GM18870 (cell line): ENCODE measurements at regions not wholly inside any gene's neighbourhood (a gene's known extent, or its start where the extent isn't known, plus 50 kb on each side); places are given as distances from the start of the nearest gene placed in this dataset.
"Not testable (repeated sequence)": the region's sequence is repeated elsewhere in the genome, so short reads cannot be mapped to it uniquely, and the experiment has no call there.

Experiments
- ATAC-seq: cut with Tn5 transposase; IDR thresholded peaks from one replicate; pipeline ENCODE4 v1.9.1; 2021; ENCODE audit warnings: moderate library complexity; ENCODE audit not compliant: unreplicated experiment

GRCh38 chr17:62206550-62206949, 141.5 kb upstream of the MED13 start:
- no peak for ATAC-seq

- not testable (repeated sequence) for ATAC-seq
These were observed 132.1 kb upstream of the MED13 start for GRCh38 chr17:62197156-62197555.

DNA sequence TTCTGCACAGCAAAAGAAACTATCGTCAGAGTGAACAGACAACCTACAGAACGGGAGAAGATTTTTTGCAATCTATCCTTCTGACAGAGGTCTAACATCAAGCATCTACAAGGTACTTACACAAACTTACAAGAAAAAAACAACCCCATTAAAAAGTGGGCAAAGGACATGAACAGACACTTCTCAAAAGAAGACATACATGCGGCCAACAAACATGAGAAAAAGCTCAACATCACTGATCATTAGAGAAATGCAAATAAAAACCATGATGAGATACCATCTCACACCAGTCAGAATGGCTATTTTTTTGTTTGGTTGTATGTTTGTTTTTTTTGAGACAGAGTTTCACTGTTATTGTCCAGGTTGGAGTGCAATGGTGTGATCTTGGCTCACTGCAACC, 131.5 kb upstream of the MED13 start:
- ATAC-seq: not testable (repeated sequence)

DNA sequence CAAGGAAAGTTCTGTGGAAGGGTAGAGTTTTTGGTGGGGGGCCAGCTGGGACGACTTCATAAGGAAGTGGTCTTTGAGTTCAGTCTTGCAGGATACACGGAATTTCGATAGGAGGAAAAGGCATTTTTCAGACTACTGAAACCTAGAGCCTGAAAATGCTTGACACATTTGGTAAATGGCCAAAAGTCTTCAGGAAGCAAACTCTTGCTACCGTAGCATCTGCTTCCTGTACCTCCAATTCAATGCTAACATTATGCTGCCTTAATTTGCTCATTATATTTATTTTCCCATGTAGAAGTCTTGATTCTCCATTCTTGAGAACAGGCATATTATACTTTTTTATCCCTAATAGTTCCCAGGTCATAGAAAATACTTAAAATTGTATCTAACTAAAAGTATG, 129.3 kb upstream of the MED13 start:
- no peak for ATAC-seq

- ATAC-seq: no peak
These were observed 128.2 kb upstream of the MED13 start for GRCh38 chr17:62193249-62193648.

- no peak for ATAC-seq
These were observed 126.6 kb upstream of the MED13 start for GRCh38 chr17:62191390-62192361.

DNA sequence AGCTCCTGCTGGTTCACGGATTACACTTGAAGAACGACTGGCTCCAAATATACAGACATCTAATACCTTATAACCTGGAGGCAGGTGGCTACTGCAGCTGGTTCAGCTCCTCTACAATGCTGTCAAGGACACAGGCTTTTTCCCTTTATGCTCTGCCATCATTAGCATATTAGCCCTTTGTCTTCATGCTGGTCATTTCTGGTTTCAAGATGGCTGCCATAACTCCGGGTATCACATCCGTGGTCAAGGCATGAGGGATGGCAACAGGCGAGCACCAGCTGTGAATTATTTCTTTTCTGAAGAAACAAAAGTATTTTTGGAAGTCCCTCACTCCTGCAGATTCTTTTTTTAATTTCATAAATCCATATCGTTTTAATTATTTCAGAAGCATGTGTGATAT, 124.3 kb upstream of the MED13 start:
- ATAC-seq: no peak

GRCh38 chr17:62188713-62189112, 123.6 kb upstream of the MED13 start:
- no peak for ATAC-seq

DNA sequence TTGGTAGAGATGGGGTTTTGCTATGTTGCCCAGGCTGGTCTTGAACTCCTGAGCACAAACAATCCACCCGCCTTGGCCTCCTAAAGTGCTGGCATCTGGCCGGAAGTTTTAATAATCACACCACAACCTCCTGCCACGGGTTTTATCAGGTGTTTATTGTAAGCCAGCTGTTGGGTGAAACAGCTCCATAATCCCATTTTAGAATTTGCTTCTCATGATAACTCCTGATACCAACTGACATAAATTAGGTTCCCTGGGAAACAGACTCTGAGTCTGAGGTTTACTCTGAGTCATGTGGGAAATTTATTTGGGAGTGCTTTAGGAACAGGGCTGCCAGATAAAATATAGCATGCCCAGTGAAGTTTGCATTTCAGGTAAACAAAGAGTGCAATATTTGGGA, 122.6 kb upstream of the MED13 start:
- no peak for ATAC-seq

GRCh38 chr17:62186841-62187240, 121.8 kb upstream of the MED13 start:
- ATAC-seq: no peak

GRCh38 chr17:62180772-62181171, 115.7 kb upstream of the MED13 start:
- ATAC-seq: no peak

DNA sequence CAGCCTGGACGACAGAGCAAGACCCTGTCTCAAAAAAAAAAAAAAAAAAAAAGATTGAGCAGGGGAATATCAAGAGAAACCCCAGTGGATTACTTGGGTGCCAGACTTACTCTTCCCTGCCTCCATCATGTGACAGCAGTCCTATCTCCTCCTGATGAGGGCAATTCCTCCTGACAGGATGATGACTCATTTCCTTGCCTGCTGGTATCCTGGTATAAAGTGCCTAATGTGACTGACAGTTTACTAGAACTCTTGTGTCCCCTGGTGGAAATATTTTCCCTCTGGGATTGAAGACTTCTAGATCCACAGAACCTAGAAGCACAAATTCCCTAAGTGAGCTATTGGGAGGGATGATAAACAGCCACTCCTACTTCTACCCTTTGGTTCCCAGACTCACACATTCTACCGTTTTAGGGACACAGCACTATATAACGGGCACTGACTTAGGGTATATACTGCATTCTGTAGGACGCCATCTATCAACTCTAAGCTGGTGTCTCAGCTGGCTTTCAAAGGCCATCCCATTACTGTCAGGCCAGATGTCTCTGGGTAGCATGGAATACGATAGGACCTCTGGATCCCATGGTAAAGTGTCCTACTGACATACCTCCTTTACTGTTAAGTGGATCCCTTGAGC, 114.6 kb upstream of the MED13 start:
- no peak for ATAC-seq

DNA sequence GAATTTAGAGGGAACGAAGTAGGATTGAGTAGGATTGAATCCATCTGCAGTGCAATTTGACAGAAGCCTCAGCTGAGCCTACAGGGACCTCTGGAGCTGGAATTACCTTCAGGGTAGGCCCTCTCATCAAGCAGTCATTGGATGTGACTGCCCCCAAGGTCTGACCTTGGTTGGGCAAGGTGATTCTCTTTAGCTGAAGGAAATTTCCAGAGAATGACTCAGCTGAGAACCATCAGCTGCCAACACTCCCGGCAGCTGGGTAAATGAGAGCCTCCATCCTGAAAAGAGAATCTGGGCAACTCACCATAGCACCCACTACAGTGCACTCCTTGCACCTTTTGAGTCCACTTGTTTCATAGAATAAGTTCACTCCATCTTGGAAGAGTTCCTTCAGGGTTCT, 113.5 kb upstream of the MED13 start:
- ATAC-seq: no peak

DNA sequence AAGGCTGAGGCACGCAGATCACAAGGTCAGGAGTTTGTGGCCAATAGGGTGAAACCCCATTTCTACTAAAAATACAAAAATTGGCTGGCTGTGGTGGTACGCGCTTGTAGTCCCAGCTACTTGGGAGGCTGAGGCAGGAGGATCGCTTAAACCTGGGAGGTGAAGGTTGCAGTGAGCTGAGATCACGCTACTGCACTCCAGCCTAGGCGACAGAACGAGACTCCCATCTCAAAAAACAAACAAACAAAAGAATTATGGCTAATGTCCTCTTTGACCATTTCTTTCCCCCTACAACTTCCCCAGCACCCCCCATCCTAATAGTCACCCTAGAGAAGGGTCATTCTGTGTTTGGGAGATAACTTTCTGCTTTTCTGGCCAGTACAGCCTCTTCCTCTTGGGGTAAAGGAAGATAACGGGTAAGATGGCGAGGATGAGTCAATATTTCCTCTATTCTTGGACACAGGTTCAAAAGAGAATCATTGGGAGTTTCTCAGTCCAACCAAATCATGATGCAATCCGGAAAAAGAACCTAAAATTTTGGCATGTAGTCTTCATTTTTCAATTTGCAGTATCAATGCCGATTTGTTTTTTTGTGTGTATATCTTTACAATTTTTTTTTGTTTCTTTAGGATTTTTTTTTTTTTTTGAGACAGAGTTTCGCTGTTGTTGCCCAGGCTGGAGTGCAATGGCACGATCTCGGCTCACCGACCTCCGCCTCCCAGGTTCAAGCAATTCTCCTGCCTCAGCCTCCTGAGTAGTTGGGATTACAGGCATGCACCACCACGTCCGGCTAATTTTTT, 107.6 kb upstream of the MED13 start:
- ATAC-seq: no peak

- no peak for ATAC-seq
These were observed 102.0 kb upstream of the MED13 start for GRCh38 chr17:62167076-62167475.

DNA sequence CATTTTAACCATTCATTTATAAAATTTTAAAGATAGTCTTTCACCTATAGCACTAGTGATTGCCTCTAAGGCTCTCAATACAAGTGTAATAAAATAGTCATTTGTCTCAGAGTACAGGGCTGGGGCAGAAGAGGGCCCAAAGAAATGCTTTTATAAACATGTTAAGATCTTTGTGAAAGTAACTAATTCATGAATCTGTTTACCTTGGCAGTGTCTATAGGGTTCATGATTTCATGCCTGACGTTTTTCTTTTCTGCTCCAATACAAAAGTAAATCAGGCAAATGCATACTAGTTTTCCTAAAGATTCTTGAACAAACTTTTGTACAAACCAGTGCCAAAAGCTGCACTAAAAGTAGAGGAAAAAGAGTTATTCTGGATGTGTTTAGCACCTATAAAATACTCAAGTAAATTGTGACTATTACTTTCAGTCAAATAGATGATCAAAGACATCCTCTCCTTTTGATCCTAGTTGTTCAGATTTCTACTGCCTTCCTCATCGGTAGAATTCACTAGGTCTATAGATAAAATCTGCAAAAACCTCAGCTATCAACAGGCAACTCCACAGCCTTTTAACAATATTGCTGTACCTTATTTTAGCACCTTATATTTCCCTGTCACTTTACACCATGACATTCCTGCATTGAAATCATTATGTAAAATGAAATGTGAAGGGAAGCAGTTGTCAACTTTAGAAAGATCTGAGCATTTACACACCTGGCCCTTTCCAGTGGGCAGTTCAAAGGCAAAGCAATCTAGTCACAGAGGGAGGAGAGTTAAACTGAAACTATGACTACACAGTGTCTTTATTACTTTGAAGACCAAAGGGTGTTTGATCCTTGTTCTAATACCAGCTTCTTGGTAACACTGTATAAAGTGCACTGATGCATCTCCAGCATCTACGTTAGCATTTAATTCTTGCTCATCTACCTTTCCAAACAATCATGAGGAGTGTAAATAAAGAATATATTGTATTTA, 100.0 kb upstream of the MED13 start:
- no peak for ATAC-seq

DNA sequence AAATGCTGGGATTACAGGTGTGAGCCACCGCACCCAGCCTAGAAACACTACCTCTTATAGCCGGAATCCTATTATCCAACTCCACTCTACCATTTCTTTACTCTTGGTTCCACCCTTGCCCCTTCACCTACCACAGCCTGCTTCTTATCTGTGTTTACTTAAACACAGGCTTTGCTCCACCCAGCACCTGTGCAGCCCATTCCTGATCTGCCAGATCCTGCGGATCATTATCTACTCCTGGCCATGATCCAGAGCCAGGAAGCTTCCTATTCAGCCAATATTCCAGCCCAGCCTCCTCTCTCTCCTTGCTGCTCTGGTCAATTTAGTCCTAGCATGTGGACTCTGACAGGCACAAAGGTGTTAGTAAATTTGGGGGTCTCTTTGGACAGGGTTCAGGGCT, 98.8 kb upstream of the MED13 start:
- ATAC-seq: no peak

GRCh38 chr17:62162898-62163297, 97.8 kb upstream of the MED13 start:
- no peak for ATAC-seq

- ATAC-seq: no peak
These were observed 96.5 kb upstream of the MED13 start for GRCh38 chr17:62161405-62162148.

DNA sequence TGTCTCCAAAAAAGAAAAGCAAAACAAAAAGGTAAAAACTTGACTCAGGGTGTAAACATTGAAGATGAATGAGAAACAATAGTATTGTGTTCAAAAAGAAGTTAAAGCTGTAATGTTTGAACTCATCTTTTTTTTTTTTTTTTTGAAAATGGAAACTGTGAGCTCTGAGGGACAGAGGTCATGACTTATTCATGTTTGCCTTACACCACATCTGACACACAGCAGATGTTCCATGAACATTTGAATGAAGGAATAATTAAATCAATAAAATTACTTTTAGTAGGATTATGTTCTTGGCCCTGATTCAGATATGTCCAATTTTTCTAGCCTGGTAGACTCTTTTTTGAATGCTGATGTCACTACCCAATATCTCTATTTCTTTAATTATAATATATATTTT, 95.7 kb upstream of the MED13 start:
- no peak for ATAC-seq
